ENCODE measurements at regions not wholly inside any gene's neighbourhood (a gene's known extent, or its start where the extent isn't known, plus 50 kb on each side); places are given as distances from the start of the nearest gene placed in this dataset.

- TF ChIP-seq CTCF (IDR thresholded peaks at IDR 0.05; ENCODE audit: borderline replicate concordance, extremely low read depth, low read length, poor library complexity, severe bottlenecking) (no peak), EZH2 (IDR thresholded peaks at IDR 0.05; ENCODE audit: borderline replicate concordance, low read depth, low read length, severe bottlenecking) (no peak)
Observed at GRCh38 chr9:82923092-82923911, 139.6 kb downstream of the RASEF start.
